HepG2 (cell line): ENCODE measurements at regions not wholly inside any gene's neighbourhood (a gene's known extent, or its start where the extent isn't known, plus 50 kb on each side); places are given as distances from the start of the nearest gene placed in this dataset.

ENCODE experiments used
- CAMTA2 ChIP-seq: sonication (generic); formaldehyde crosslinking; IDR thresholded peaks from 2 replicates; pipeline ENCODE4 v1.4.0; 2020; ENCODE audit warnings: mild to moderate bottlenecking, missing genetic modification reagents, borderline replicate concordance
- CTCF ChIP-seq: sonication (generic); formaldehyde crosslinking; IDR thresholded peaks from 2 replicates; pipeline ENCODE4 v1.5.0; 2020; ENCODE audit warnings: mild to moderate bottlenecking, missing genetic modification reagents, moderate library complexity
- EP300 ChIP-seq, 3 experiments: sonication (generic) in 1 of 3; formaldehyde crosslinking in 1 of 3; IDR thresholded peaks; 2 replicates each; pipeline versions ENCODE4 v1.5.1 to v1.6.1; 2011 to 2020; ENCODE audit warnings: low read depth in 2 of 3, low read length in 2 of 3, borderline replicate concordance in 1 of 3, improper control_type of control experiment in 1 of 3, mild to moderate bottlenecking in 1 of 3, missing genetic modification reagents in 1 of 3, moderate library complexity in 1 of 3
- HDAC6 ChIP-seq: fragments of 200-600 bp; sonication (generic); IDR thresholded peaks from 2 replicates; pipeline ENCODE4 v1.7.0; 2017; ENCODE audit warnings: mild to moderate bottlenecking, antibody characterized with exemption, low read length, low read depth
- MXI1 ChIP-seq: IDR thresholded peaks from 3 replicates; pipeline ENCODE4 v1.6.1; 2012; ENCODE audit warnings: low read depth, low read length, inconsistent platforms, borderline replicate concordance
- TEF ChIP-seq: sonication (generic); formaldehyde crosslinking; IDR thresholded peaks from 2 replicates; pipeline ENCODE4 v1.5.0; 2020; ENCODE audit warnings: missing genetic modification reagents
- TOPORS ChIP-seq: sonication (generic); formaldehyde crosslinking; IDR thresholded peaks from 2 replicates; pipeline ENCODE4 v1.8.0; 2023; ENCODE audit warnings: mild to moderate bottlenecking, missing genetic modification reagents

GRCh38 chr16:80366023-80366422, 174.8 kb upstream of the DYNLRB2 start:
- no peak for TF ChIP-seq CTCF (CRISPR knock-in tag)
- no peak for TF ChIP-seq EP300 (IDR thresholded peaks at IDR 0.05; ENCODE audit: low read depth in 2 of 2, low read length in 2 of 2)
- no peak for TF ChIP-seq EP300 (CRISPR knock-in tag; IDR thresholded peaks at IDR 0.05; ENCODE audit: borderline replicate concordance)
- TF ChIP-seq MXI1, result no peak
- TF ChIP-seq CAMTA2 (CRISPR knock-in tag), result no peak
- TF ChIP-seq TOPORS, result no peak
- no peak for TF ChIP-seq TEF
- TF ChIP-seq HDAC6, result no peak
